ENCODE measurements at regions not wholly inside any gene's neighbourhood (a gene's known extent, or its start where the extent isn't known, plus 50 kb on each side); places are given as distances from the start of the nearest gene placed in this dataset.
"Not testable (repeated sequence)": the region's sequence is repeated elsewhere in the genome, so short reads cannot be mapped to it uniquely, and the experiment has no call there.

GRCh38 chr3:21237638-21238037, 513.4 kb downstream of the ZNF385D start:
- DNase-seq, result no peak

- no peak for DNase-seq
Observed at GRCh38 chr3:21235491-21235890, 515.5 kb downstream of the ZNF385D start.

GRCh38 chr3:21234933-21235332, 516.1 kb downstream of the ZNF385D start:
- DNase-seq, result no peak

- DNase-seq, result no peak
Observed at GRCh38 chr3:21229426-21230135, 521.4 kb downstream of the ZNF385D start.

- DNase-seq, result no peak
Observed at GRCh38 chr3:21226086-21226485, 524.9 kb downstream of the ZNF385D start.

GRCh38 chr3:21220944-21221343, 530.1 kb downstream of the ZNF385D start:
- DNase-seq, result no peak

- DNase-seq, result no peak
Observed at GRCh38 chr3:21216598-21216997, 534.4 kb downstream of the ZNF385D start.

GRCh38 chr3:21204122-21204521, 546.9 kb downstream of the ZNF385D start:
- DNase-seq, result not testable (repeated sequence)

- no peak for DNase-seq
Observed at GRCh38 chr3:21195203-21195602, 555.8 kb downstream of the ZNF385D start.

GRCh38 chr3:21194036-21194435, 557.0 kb downstream of the ZNF385D start:
- DNase-seq, result not testable (repeated sequence)

- DNase-seq, result no peak
Observed at GRCh38 chr3:21188459-21188858, 562.6 kb downstream of the ZNF385D start.

GRCh38 chr3:21185816-21186314, 565.1 kb downstream of the ZNF385D start:
- DNase-seq, result no peak

GRCh38 chr3:21174461-21174860, 576.5 kb downstream of the ZNF385D start:
- DNase-seq, result no peak

- DNase-seq, result no peak
Observed at GRCh38 chr3:21170964-21171363, 580.0 kb downstream of the ZNF385D start.

GRCh38 chr3:21169948-21170347, 581.1 kb downstream of the ZNF385D start:
- DNase-seq, result no peak

GRCh38 chr3:21168471-21168870, 582.5 kb downstream of the ZNF385D start:
- DNase-seq, result no peak

GRCh38 chr3:21163956-21164355, 587.1 kb downstream of the ZNF385D start:
- DNase-seq, result no peak

GRCh38 chr3:21159543-21159906, 591.5 kb downstream of the ZNF385D start:
- DNase-seq, result no peak

GRCh38 chr3:21158861-21159542, 592.0 kb downstream of the ZNF385D start:
- DNase-seq, result no peak

GRCh38 chr3:21154911-21155310, 596.1 kb downstream of the ZNF385D start:
- no peak for DNase-seq

- no peak for DNase-seq
Observed at GRCh38 chr3:21152555-21152954, 598.5 kb downstream of the ZNF385D start.

GRCh38 chr3:21142949-21143348, 608.1 kb downstream of the ZNF385D start:
- DNase-seq, result no peak

GRCh38 chr3:21142031-21142430, 609.0 kb downstream of the ZNF385D start:
- no peak for DNase-seq

- DNase-seq, result no peak
Observed at GRCh38 chr3:21140785-21141184, 610.2 kb downstream of the ZNF385D start.
